Endometrium (tissue), 2 donors: ENCODE measurements at regions not wholly inside any gene's neighbourhood (a gene's known extent, or its start where the extent isn't known, plus 50 kb on each side); places are given as distances from the start of the nearest gene placed in this dataset.

Source experiments
- FAIRE-seq: peaks from 2 replicates; lab custom pipeline; 2012; peaks lifted over from hg19 to GRCh38; lab: Jason Lieb, UNC
- donor health status: control.
- donor health status: control.

DNA sequence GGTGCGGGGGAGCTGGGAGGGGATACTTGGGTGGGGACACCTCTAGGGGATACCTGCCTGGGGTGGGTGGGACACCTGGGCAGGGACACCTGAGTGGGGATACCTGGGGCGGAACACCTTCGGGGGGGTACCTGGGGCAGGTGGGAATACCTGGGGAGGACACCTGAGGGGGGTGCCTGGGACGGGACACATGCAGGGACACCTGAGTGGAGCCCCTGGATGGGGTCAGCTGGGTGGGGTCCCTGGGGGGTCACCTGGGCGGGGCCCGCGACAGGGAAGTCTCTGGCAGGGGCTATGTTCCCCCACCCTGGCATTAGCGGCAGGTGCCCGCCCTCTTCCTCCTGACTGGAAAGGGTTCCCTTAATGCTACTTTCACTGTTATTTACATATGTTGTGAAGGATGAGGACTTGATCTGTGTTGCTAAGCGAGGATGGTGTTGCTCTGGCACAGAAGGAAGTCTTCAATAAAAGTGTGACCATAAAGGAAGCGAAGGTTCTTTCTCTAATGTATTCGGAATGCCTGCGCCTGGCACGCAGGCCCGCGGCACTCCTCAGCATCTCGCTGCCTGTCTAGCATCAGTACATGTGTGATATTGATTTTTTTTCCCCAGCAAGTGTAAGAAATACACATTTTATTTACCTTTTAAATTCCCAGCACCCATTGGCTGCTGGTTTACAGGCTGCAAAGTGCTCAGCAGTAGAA lies 801.7 kb downstream of the BRD1 start:
- no peak for FAIRE-seq

DNA sequence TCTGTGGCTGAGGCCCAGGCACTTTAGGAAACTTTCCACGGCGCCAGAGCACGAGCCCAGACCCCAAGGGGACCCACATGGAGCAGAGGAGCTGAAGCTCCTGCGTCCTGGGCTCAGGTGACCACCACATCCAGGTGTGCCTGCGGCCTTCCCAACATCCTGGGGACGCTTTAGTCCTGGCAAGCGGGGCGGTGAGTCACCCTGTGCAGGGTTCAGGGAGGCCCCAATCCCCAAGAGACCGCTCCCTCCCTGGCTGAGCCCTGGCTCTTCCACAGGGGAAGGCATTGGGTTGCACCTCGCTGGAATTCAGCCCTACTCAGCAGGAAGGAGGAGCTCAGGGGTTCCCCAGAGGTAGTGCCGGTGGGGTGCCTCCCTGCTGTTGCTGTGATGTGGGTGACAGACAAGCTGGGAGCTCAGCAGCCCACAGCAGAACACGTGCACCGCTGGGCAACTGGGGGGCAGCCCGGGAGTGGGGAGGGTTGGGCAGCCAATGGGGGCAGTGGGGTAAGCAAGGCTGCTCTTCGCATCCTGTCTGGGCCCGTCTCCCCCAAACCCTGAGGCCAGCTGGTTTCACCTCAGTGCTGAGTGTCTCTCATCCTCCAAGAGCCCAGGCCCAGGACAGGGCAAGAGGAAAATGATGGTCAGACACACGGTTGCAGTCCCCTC lies 802.8 kb downstream of the BRD1 start:
- FAIRE-seq = no peak

DNA sequence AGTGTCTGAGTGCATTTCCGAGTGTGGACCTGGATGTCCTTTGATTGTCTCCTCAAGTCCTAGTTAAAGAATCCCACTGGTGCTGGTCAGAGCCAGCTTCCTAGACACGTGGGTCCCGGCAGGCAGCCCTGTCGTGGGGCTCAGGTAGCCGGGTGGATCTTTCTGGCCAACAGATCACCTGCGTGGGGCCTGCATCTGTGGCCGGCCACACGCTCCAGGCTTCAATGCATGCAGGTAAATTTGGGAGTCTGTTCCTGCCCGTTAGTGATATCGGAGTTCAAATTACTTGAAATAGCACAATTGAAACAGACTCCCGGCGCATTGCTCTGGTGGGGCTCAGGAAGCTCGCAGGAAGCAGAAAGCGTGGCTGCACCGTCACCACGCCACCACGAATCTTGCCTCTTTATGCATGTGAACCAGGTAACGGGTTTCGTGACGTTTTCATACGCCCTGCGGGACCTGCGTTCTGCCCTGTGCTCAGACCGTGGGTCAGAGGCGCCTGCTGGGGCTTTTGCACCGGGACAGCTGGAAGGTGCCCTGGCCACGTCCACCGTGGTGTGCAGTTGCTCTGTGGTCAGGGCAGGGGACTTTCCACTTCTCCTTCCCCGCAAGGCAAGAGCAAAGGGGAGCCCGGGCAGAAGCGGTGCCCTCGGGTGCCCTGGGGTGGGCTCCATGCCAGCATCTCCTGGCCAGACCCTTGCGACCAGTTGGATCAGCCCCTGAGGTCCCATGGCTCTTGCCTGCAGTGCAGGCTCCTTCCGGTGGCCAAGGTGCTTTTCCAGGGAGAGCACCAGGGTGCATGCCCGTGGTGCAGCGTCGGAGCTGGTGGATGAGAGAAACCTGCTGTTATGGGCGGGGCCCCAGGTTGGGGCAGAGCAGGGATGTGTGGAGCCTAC lies 803.5 kb downstream of the BRD1 start:
- FAIRE-seq = no peak

GRCh38 chr22:49023161-49023878 lies 804.4 kb downstream of the BRD1 start:
- no peak for FAIRE-seq

DNA sequence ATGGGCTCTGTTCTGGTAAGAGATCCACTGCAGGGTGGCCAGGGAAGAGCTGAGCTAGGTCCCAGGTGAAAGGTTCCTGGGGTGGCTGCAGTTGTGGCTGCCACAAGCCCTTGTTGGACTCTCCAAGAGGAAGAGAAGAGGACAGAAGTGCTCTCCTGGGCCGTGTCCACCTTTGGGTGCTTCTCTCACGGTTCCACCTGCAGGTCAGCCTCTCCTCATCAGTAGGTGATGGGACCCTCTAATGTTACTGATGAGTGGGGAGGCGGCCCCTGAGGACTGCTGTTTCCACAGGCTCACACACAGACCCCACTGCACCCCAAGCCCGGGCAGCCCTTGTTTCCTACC lies 804.9 kb downstream of the BRD1 start:
- FAIRE-seq = no peak

- no peak for FAIRE-seq
Observed at GRCh38 chr22:49021926-49022815, 805.5 kb downstream of the BRD1 start.

DNA sequence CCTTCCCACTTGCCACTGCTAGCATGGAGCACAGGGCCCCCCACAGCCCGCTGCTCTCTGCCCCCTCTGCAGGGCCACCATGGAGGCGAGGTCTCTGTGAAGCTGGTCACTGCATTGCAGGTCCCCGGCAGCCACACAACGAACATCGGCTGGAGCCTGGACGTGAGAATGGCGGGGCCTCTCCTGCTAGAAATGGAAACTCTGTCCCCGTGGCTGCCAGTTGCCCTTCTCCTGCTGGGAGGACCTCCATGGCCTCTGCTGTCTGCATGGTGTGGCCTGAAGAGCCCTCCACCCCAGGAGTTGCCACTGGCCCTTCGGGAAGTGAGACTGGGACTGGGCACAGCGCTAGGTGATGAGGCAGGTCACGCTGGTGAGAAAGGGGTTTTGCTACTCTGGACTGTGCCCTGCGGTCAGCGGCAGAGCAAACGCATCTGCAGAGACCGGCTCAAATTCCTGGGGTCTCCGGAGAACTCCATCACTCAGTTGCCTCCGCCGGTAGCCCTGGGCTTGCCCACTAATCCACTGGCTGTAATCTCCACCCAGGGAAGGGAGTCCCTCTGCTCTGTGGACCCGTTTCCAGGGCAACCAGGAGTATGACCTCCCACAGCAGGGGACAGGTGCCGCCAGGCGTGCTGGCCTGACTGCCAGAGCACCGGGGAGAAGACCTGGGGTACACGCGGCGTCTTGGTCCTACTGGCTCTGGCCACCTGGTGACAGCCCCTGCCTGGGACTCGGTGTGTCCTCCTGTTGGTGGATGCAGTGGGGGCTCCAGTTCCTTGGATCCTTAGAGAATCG lies 806.3 kb downstream of the BRD1 start:
- FAIRE-seq = no peak

- no peak for FAIRE-seq
Observed at GRCh38 chr22:49019737-49020713, 807.6 kb downstream of the BRD1 start.

DNA sequence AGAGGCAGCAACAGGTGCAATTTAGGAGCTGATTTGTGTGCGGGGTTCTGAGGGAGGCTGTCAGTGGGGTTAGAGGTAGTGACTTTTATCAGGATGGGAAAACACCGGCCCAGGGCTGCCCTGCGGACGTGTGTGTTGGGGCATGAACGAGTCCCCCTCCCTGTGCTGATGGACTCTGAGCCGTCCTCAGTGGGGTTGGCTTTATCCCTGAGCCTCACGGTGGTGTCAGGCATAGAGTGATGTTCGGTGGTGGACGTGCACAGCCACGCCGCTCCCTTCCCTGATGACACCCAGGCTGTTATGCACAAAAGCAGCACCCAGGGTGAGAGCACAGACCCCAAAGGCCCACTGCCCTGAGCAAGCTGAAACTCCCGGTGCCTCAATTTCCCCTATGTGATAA lies 809.1 kb downstream of the BRD1 start:
- no peak for FAIRE-seq

DNA sequence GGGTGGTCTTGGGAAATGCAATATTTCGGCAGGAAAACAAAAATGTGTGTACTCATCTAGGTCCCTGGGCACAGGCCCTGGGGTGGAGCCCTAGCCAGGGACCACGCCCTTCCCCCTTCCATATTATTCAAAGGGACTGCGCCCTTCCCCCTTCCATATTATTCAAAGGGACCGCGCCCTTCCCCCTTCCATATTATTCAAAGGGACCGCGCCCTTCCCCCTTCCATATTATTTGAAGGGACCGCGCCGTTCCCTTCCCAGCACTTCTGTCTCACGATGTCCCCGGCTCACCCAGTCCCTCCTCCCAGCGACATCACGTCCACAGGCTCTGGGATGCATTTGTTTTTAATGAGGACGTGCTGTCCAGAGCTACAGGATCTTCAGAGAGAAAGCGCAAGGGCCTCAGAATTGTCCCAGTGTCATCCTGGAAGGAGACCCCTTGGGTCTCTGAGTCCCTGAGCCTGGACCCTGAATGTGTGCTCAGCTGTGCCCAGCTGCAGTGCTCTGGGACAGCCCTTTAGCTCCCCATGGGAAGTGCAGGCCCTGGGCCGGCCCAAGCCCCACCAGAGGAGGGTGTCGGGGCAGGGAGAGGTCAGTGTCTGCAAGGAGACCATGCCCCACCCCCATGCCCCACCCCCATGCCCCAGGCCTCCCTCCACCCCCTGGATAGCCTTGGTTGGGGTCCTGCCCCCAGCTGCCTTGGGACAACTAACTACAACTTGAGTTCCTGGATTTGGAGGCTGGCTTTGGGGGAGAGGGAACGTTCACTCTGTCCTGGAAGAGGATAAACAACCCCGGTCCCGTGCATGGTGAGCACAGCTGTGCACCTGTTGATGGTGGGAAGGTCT lies 810.0 kb downstream of the BRD1 start:
- no peak for FAIRE-seq

- FAIRE-seq = no peak
Observed at GRCh38 chr22:49016909-49017481, 810.7 kb downstream of the BRD1 start.

- peak; percentile 66 for FAIRE-seq
Observed at GRCh38 chr22:49015993-49016908, 811.4 kb downstream of the BRD1 start.

- no peak for FAIRE-seq
Observed at GRCh38 chr22:49015459-49015858, 812.2 kb downstream of the BRD1 start.

DNA sequence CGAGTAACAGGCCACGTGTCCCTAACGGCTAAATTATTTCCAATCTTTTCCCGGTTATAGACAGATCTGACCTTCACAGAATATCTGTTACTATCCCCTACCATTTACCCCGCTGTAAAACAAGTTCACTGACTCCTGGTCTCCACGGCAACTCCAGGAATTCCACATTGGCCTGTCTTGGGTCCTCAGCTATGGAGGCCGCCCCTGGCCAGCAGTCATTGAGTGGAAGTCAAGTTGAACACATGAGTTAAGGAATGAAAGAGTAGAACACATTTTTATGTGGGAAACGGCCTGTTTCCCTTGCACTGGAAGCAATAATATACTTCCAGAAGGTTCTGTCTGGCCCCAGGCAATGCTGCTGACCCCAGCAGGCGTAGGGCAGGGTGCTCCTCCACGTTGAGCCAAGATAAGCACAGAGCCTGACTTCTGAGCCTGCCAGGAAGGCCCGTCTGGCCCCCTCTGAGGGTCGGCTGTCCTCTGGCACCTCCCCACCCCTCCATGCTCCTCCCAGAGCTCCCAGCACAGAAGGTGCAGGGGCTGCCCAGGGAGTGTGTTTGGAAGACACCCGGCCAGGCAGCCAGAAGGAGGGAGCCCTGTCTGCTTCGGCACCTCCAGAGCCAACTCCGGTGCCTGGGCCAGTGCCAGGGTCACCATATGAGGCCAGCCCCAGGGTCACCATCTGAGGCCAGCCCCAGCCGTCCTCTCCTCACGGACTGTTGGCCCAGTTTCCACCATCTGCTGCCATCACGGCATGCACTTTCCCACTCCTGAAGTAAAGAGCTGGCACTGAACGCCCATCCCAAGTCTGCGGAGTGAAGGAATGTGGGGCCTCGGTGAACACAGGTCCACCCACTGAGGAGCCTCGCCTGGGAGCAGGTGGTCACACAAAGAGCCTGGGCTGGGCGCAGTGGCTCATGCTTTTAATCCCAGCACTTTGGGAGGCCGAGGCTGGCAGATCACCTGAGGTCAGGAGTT lies 813.2 kb downstream of the BRD1 start:
- FAIRE-seq = no peak

DNA sequence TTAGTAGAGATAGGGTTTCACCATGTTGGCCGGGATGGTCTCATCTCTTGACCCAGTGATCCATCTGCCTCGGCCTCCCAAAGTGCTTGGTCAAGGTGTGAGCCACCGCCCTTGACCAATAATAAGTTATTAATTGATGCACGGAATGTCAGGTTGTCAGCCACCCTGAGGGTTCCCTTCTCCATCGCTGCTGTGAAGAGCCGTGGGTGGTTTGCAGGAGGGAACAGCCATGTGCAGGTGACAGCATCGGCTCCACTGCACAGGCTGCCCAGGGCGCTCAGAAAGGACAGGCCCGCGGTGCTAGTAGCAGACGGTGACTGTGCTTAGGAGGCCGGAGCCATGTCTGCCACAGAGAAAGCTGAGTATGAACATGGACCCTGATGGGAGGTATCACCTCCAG lies 814.0 kb downstream of the BRD1 start:
- no peak for FAIRE-seq
